ENCODE measurements at regions not wholly inside any gene's neighbourhood (a gene's known extent, or its start where the extent isn't known, plus 50 kb on each side); places are given as distances from the start of the nearest gene placed in this dataset.

DNA sequence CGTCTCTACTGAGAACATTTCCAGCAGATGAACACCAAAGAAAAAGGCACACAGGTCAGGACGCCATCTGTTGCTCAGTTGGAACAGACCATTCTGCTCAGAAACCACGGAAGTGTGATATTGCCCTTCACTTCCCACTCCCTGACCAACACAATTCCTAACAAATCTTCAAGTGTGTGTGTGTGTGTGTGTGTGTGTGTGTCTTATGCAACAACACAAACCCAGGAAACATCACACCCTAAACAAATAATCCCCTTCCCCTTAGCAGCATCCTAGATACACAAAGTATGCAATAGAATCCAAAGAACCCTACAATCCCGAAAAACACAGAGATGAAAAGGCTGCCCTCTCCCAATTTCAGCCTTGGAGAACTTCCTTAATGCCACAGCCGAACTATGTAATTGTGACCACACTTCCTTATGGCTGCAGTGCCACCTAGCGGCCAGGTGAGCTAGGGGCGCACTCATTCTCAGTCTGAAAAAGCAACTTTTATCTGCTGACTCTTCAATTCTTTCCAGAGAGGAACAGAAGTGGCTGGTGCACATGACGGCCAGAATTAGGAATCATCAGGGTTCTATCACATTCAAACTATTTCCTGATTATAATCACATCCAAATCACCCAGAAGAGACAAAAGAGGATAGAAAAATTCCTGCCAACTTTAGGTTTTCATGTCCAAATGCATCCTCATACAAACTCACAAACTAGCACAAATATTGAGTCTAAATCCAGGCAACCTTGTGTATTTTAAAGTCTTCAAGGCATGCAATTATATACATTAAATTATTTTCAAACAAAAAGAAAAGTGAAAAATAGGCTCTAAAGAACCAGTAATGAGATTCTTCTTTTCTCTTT, 164.9 kb downstream of the DHX15 start:
- DNase-seq (ENCODE audit: low read depth in 2 of 2), result peak; percentile 31 to 41

DNA sequence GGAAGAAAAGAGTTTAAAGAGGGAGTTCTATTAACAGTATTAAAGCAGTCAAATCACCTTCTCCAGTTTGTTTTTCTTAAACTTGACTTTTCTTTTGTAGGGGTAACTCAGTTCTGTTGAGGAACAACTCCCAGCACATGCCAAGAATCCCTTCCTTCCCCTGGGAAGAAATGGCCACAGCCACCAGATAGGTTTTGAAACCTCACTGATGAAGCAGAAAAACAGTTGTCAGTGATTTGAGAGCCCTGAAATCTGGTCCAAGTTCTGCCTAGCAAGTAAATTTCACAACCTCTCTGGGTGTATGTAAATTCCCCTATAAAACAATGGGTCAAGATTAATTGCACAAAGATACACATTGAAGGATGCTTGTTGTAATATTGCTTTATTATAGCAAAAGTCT, 167.1 kb downstream of the DHX15 start:
- no peak for DNase-seq (ENCODE audit: low read depth in 2 of 2)

DNA sequence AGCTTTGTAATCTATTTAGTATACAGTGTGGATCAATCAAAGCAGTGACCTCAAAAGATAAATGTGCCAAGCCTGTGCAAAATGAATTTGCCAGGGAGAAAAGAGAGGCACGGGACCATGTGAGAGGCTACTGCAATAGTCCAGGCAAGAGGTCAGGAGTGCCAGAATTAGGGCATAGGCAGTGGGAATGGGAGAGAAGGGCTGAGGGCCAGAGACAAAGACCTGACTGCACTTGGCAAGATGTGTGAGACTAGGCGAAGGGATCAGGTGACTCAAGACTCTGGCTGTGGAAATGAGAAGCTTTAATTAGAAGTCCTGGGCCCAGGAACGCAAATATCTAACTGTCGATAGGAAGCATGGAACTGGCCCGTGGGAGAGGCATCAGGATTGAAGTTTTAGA, 168.1 kb downstream of the DHX15 start:
- no peak for DNase-seq (ENCODE audit: low read depth in 2 of 2)

DNA sequence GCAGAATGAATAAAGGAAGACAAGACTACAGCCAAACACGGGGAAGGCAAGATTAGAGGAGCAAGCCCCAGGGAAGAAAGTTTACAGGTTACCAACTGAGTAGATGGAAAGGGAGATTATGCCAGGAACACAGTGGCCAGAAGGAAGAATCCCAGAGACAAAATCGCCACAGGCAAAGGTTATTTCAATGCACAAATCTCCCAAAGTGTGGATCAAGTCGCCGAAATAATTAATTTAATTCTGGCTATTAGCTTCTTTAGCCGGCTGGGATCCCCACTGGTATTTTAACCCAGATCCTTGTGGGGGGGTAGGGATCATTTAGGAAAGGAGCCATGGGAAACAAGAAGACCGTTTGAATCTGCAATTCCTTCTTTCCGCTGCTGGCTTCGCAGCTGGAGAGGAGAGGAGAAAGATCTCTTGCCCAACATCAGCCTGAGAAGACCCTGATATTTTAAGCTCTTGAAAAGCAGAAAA, 171.0 kb downstream of the DHX15 start:
- no peak for DNase-seq (ENCODE audit: low read depth in 2 of 2)

DNA sequence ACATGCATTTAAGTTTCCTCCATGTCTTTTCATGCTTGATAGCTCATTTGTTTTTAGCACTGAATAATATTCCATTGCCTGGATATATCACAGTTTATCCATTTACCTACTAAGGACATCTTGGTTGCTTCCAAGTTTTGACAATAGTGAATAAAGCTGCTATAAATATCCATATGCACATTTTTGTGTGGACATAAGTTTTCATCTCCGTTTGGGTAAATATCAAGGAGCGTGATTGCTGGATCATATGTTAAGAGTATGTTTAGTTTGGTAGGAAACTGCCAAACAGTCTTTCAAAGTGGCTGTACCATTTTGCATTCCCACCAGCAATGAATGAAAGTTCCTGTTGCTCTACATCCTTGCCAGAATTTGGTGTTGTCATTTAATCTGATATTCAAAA, 172.5 kb downstream of the DHX15 start:
- no peak for DNase-seq (ENCODE audit: low read depth in 2 of 2)

DNA sequence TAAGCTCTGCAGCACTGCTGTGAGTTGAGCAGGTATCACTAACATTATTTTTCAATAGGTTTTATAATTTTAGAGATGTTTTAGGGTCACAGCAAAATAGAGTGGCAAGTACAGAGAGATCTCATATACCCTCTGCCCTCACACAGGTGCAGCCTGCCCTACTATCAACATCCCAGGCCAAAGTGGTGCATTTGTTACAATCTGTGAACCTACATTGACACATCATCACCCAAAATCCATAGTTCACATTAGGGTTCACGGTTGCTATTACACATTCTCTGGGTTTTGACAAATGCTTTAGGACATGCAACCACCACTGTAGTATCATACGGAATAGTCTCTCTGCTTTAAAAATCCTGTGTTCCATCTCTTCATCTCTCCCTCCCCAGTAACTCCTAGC, 173.1 kb downstream of the DHX15 start:
- no peak for DNase-seq (ENCODE audit: low read depth in 2 of 2)

DNA sequence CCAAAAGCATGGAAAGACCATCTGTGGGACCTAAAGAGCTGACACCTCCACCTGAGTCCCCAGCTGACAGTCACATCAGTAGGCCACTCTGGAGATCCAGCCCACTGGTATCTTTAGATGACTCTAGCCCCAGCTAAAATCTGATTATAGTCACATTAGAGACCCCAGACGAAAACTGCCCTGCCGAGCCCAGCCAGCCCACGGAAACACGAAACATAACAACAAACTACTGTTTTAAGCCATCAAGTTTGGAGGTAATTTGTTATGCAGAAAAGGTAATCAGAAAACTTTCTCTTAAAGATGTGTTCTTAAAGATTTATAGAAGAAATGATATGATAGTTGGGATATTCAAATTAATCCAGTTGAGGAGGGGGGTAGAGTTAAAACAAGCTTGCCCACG, 175.7 kb downstream of the DHX15 start:
- DNase-seq (ENCODE audit: low read depth in 2 of 2), result no peak

DNA sequence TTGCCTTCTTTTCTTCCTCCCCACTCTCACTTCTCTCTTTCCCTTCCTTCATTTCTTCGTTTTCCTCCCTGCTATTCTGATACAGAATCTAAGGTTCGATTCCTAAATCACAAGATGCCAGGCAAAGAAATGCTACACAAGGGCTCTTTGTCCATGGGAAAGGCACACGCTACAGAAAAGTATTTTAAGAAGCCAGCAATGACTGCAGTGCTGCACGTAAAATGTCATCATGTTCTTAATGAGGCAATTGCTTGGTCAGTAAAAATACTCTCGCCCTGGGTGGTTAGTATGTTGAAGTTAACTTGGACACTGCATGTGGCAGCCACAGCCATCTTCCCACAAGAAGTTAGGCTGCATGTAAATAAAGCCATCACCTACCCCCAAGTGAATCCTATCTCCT, 178.4 kb downstream of the DHX15 start:
- no peak for DNase-seq (ENCODE audit: low read depth in 2 of 2)

DNA sequence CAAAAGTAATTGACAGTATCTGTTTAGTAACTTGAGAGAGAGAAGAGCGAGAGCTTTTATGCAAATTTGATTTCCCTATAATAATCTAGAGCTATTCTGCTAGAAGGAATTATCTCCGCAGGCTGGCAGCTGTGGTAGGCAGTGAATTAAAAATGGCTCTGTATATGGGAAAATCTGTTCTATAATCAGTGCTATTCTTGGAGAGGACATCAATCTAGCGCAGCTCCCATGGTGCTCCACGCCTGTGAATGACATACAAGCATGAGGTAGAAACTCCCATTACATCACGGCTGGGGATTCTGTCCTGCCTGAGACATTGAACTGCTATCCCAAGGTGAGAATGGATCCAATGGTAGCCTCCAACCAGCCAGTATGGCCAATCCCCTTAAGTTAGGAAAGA, 179.0 kb downstream of the DHX15 start:
- DNase-seq (ENCODE audit: low read depth in 2 of 2), result no peak

DNA sequence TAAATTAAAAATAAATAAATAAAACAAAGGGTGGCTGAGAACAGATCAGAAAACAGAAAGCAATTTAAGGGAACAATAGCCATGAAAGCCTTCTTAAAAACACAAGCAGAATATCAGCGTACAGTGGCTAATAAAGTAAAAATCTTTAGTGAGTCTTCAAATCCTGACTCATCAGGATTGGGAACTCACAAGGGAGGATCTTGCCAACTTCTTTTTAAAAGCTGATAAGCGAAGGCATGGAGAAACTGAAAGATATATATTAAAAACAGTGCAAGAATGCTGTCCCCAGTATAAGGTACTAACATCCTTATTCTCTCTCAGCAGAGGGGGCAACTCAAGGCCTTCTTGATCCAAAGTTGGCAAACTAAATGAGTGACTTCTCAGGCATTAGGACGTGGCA, 180.1 kb downstream of the DHX15 start:
- no peak for DNase-seq (ENCODE audit: low read depth in 2 of 2)

DNA sequence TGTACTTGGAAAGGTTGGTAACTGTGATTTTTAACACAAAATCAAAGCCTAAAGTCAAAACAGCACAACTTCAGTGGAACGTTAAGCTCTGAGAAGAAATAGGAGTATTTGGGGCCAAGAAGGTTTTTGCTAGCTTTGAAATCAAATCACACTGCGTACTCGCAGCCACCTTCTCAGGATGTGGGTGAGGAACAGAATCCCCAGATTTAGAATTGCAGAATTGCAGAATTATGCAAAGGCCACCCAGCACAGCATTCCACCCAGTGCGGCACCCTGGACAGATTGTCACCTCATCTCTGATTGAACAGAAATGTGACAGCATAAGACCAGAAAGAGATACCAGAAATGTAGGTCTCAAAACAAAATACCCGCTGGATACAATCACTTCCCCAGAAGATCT, 181.1 kb downstream of the DHX15 start:
- no peak for DNase-seq (ENCODE audit: low read depth in 2 of 2)

DNA sequence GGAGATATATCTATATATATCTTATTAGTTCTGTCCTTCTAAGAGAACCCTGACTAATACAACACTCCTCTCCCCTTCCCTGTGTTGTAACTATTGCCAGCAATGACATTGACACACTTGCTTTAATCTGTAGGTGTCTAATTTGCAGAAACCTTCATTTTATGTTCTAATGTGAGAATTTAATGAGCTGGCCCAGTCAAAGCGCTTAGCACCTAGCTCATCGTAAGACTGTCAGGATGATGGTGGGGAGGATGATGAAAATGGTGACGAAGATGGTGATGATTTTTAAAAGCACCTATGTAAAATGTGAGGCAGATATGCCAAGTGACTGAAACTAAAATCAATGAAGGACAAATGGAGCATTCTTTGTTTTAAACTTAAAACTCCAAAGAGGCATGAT, 183.8 kb downstream of the DHX15 start:
- no peak for DNase-seq (ENCODE audit: low read depth in 2 of 2)

DNA sequence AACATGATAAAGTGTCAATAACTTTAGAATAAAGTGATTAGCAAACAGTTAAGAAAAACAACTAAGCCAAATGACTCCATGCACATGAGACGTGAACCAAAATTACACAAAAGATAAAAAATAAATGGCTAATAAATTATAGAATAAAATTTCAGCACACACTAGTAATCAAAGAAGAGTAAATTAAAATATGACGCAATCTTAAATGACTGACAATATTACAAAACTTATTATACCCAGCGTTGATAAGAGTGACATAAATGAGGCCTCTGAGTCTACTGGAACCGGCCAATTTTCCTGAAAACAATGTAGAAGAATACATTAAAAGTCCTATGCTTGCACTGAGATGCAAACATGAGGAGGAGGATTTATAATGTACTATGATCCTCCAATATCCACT, 187.4 kb downstream of the DHX15 start:
- no peak for DNase-seq (ENCODE audit: low read depth in 2 of 2)

DNA sequence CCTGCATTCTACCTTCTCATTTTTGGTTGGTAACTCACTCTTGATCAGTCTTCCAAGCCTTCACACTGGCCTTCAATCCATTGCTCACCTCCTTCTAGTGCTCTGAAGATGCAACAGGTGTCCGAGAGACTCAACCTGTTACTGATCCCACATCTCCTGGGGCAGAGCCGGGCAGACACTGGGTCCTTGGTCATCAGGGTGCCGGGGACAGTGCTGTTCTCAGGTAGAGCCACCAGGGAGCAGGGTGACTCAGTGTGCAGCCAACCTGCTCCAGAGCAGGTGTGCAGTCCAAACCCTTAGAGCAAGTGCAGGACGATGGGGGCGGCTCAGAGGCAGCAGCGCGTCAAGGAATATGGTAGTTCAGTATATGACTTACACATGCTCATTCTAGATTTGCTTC, 188.4 kb downstream of the DHX15 start:
- no peak for DNase-seq (ENCODE audit: low read depth in 2 of 2)

DNA sequence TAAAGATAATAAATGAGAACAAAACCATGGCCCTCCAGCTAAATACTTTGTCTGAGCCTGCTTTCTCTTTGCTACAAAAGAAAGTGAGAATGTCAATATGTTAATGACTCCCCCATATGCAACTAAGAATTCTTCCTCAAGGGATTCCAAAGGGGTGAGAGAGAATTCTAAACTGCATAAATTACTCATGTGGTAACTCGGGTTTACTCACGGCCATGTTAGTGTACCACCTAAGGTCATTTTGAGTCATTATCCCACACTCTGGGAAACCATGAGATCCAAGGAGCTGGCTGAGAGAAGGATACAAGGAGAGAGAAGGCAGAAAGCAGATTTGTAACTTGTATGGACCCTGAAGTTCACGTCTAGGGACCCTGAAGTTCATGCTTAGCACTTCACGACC, 190.3 kb downstream of the DHX15 start:
- DNase-seq (ENCODE audit: low read depth in 2 of 2), result peak in 1 of 2 experiments; percentile 15

DNA sequence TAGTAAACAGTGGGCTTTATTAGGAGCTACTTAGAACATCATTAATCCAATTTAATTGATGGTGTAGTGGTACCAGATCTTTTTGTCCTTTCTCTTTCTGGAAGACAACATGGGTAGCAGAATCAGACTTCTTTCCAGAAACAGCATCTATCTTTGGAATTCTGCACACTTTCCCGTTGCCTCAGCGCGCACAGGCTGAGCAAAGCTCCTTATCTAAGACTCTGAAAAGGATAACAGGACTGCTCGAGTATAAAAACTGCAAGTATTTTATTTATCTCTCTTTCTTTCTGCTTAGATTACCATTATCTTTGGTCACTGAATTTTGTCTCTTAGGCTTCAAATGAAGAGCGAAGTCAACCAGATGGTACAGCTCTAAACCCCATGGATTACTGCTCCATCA, 191.7 kb downstream of the DHX15 start:
- no peak for DNase-seq (ENCODE audit: low read depth in 2 of 2)

DNA sequence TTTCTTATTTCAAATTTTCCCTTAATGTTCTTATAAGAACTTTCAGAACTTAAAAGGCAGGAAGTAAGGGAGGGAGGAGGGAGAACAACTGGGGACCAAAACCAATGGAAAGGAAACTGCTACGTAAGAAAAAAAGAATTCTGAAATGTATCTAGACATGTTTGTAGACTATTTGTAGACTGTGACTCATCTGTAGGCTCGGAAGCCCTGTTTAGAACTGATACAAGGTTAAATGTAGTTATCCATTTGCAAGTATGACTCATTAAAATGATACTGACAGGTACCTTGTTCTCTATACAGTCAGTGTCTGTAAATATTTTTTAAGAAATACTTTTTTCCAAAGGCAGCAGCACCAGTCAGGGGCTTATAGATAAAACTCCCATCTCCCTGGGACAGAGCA, 202.0 kb downstream of the DHX15 start:
- DNase-seq (ENCODE audit: low read depth in 2 of 2), result no peak

DNA sequence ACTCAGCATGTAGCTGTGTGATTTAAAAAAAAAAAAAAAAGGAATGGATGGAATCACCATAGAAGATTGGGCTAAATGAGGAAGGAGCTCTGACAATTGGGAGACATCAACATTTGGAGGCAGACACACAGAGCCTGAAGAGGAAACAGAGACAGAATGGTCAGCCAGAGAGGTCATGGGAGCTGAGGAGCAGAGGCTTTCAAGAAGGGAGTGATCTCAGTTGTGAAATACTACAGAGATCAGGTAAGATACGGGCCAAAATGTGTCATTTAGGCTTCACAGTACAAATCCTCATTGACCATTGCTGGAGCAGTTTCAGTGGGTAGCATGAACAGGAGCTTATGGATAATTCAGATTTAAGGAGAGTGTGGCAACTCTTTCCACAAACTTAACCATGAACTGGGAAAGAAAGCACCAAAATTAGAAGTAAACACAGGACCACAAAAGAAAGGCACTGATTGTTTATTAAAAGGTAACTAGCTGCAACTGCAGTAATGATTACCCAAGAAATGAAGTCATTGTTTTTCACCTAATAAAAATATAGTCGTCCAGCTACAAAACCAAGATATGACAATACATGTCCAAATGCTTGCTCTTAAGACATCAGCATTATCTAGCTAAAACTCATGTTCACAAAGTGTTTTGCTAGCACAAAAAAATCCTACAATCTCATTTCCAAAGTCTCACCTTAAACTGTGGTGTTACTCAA, 203.2 kb downstream of the DHX15 start:
- no peak for DNase-seq (ENCODE audit: low read depth in 2 of 2)

DNA sequence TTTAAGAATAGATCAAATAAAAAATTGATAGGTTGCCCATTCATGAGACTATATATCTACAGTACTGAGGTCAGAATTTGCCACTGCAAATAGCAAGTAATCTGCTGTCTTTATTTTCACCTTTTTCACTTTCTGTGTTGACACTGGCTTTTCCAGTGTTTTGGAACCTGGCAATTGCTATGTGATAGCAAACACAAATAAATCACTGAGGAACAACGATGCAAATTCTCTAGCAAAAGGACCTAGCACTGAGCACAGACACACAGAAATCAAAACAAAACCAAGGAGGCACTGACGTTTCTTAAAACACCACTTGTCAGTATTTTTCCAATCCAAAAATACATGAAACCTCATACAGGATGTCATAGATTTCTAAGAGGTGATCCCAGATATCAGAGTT, 210.7 kb downstream of the DHX15 start:
- no peak for DNase-seq (ENCODE audit: low read depth in 2 of 2)

DNA sequence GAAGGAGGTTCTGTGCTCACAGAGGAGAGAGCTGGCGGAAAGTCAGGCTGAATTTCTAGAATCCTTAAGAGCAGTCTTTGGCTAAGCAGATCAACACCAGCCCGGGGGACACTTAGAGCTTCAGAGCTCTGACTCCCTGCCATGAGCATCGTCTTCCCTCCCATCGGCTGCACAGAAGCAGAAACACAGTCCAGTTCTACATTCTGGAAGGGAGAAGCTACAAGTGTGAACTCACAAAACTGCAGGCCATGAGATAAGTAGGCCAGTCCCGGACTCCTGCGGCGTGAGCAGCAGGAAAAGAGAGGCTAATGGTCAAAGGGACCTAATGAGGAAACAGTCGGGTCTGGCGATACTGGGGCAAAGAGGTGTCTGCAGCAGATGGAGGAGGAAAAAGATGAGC, 211.5 kb downstream of the DHX15 start:
- no peak for DNase-seq (ENCODE audit: low read depth in 2 of 2)

DNA sequence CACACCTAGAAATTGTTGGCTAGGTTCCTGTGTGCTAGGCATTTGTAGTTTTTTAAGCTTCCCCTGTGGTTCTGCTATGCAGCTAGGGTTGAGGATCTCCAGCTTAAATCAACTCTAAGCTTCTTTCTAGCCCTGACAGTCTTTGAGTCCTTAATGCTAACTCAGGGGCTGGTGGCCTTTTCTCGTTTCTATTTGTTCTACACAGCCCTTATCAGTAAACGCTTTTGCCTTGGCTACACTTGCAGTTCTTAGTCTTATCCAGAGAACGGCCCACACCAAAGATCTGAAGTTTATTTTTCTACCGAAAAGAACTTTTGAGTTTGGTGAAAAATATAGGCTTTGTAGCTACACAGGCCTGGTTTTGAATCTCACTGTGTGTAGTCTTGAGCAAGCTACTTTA, 212.0 kb downstream of the DHX15 start:
- DNase-seq (ENCODE audit: low read depth in 2 of 2), result no peak

DNA sequence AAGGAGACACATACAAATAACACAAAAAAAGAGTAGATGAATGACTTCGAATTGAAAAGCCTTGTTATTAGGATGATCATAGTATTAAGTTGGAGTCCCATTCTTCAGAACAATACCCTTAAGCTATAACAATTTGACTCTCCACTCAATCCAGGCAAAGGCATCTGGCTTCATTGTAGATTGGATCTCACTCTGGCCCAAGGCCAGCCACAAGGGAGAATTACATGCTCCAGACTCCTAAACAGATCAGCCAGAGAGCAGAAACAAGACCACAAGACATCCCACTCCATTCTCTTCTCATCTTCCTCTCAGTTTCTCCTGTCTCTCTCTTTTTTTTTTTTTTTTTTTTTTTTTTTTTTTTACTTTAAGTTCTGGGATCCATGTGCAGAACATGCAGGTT, 213.9 kb downstream of the DHX15 start:
- DNase-seq (ENCODE audit: low read depth in 2 of 2), result no peak

DNA sequence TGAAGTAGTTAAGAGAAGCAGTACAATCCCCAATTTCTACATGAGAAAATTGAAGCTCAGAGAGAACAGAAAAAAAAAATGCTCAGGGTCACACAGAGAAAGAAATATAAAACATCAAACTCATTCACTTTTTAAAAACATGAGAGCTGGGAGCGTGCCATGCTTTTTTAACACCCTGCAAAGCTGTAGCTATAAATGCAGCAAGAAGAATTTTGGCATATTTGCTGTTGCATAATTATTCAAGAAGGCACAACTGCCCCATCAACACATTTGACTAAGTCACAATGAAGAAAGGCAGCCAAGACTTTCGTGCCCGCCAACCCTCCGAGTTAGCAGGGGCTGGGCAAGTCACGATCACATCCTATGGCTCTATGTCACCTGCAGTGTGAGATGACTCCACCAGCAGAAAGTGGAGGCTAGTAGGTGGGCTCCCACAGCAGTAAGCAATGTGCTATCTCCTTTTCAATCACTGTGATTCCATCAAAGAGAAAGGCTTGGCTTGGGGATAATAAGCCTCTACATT, 214.8 kb downstream of the DHX15 start:
- no peak for DNase-seq (ENCODE audit: low read depth in 2 of 2)

All from fibroblast of skin of left biceps (primary cell).